Hepatocyte (in vitro differentiated cells): ENCODE measurements at regions not wholly inside any gene's neighbourhood (a gene's known extent, or its start where the extent isn't known, plus 50 kb on each side); places are given as distances from the start of the nearest gene placed in this dataset.

ENCODE experiments used
- CTCF ChIP-seq: fragments of 200-600 bp; sonication (generic); IDR thresholded peaks from 2 replicates; pipeline ENCODE4 v1.5.1; 2016; ENCODE audit warnings: antibody characterized with exemption, mild to moderate bottlenecking; ENCODE audit not compliant: poor library complexity
- EZH2phosphoT487 ChIP-seq: fragments of 200-600 bp; sonication (generic); IDR thresholded peaks from one replicate; pipeline ENCODE4 v1.6.1; 2018; ENCODE audit warnings: antibody characterized with exemption, mild to moderate bottlenecking, low read depth, moderate library complexity; ENCODE audit not compliant: unreplicated experiment, severe bottlenecking

- TF ChIP-seq CTCF (no peak), EZH2phosphoT487 (no peak)
These were observed 65.7 kb upstream of the MID1 start for GRCh38 chrX:10685923-10686595.
